A673 (cell line): ENCODE measurements at regions not wholly inside any gene's neighbourhood (a gene's known extent, or its start where the extent isn't known, plus 50 kb on each side); places are given as distances from the start of the nearest gene placed in this dataset.

Experiments
- EZH2 ChIP-seq: fragments of 200-600 bp; sonication (generic); IDR thresholded peaks from 2 replicates; pipeline ENCODE4 v1.6.1; 2017; ENCODE audit warnings: borderline replicate concordance, low read depth, mild to moderate bottlenecking, mixed read lengths, antibody characterized with exemption, low read length; ENCODE audit not compliant: poor library complexity, severe bottlenecking
- TF ChIP-seq, protein P1 (sequence below): fragments of 300-800, 200-600 bp; sonication (generic); conservative IDR thresholded peaks from 2 replicates; pipeline ENCODE4 v1.5.1; 2017; ENCODE audit warnings: low read depth, mild to moderate bottlenecking, antibody characterized with exemption, low read length, moderate library complexity, mixed read lengths

DNA sequence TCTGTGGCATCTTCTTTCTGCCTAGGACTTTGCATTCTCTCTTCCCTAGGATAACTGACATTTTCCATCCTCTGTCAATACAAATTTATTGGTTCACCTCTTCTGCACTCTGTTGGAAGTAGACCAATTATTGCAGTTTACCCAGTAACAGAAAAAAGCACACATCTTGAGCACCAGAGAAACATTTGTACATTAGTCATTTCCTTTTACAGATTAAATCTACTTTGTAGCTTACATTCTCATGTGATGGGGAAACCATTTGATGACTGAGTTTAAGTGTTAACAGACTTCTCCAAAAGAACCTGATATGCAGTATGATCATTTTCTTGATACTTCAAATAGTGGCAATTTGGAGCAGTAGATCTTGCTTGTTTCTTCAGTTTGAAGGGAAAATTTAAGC lies 1098.8 kb downstream of the DTWD2 start:
- TF ChIP-seq, protein P1, sequence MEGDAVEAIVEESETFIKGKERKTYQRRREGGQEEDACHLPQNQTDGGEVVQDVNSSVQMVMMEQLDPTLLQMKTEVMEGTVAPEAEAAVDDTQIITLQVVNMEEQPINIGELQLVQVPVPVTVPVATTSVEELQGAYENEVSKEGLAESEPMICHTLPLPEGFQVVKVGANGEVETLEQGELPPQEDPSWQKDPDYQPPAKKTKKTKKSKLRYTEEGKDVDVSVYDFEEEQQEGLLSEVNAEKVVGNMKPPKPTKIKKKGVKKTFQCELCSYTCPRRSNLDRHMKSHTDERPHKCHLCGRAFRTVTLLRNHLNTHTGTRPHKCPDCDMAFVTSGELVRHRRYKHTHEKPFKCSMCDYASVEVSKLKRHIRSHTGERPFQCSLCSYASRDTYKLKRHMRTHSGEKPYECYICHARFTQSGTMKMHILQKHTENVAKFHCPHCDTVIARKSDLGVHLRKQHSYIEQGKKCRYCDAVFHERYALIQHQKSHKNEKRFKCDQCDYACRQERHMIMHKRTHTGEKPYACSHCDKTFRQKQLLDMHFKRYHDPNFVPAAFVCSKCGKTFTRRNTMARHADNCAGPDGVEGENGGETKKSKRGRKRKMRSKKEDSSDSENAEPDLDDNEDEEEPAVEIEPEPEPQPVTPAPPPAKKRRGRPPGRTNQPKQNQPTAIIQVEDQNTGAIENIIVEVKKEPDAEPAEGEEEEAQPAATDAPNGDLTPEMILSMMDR: no peak
- TF ChIP-seq EZH2: no peak
